ENCODE measurements at regions not wholly inside any gene's neighbourhood (a gene's known extent, or its start where the extent isn't known, plus 50 kb on each side); places are given as distances from the start of the nearest gene placed in this dataset.

- CTCF ChIA-PET, result no interaction called here
- DNase-seq (ENCODE audit: extremely low spot score), result no peak
- TF ChIP-seq FOXK2 (IDR thresholded peaks at IDR 0.05), result no peak
- no peak for TF ChIP-seq ELF4 (IDR thresholded peaks at IDR 0.05)
- TF ChIP-seq HDGF (IDR thresholded peaks at IDR 0.05; ENCODE audit: borderline replicate concordance), result no peak
- TF ChIP-seq CTBP1 (IDR thresholded peaks at IDR 0.05; ENCODE audit: borderline replicate concordance), result no peak
- TF ChIP-seq BHLHE40 (IDR thresholded peaks at IDR 0.05; ENCODE audit: borderline replicate concordance), result no peak
- no peak for TF ChIP-seq ARNT (IDR thresholded peaks at IDR 0.05)
- TF ChIP-seq LEF1 (IDR thresholded peaks at IDR 0.05; ENCODE audit: borderline replicate concordance), result no peak
- no peak for TF ChIP-seq ZNF384 (IDR thresholded peaks at IDR 0.05)
- no peak for TF ChIP-seq FOXA1 (IDR thresholded peaks at IDR 0.05)
- TF ChIP-seq SUZ12 (IDR thresholded peaks at IDR 0.05), result no peak
- no peak for TF ChIP-seq SP1 (IDR thresholded peaks at IDR 0.05)
- TF ChIP-seq NFRKB (IDR thresholded peaks at IDR 0.05), result no peak
- TF ChIP-seq PKNOX1 (IDR thresholded peaks at IDR 0.05), result no peak
- no peak for TF ChIP-seq L3MBTL2 (conservative IDR thresholded peaks at IDR 0.05)
- no peak for TF ChIP-seq FOXM1 (IDR thresholded peaks at IDR 0.05; ENCODE audit: borderline replicate concordance)
- TF ChIP-seq TARDBP (IDR thresholded peaks at IDR 0.05), result no peak
- POLR2A ChIA-PET, result no interaction called here
These were observed 873.5 kb downstream of the JRKL start for GRCh38 chr11:97263183-97263858.

- ChIA-PET POLR2A (no interaction called here), CTCF (no interaction called here)
- DNase-seq (ENCODE audit: extremely low spot score), result peak; percentile 39
- TF ChIP-seq L3MBTL2 (conservative IDR thresholded peaks at IDR 0.05) (no peak), ARNT (IDR thresholded peaks at IDR 0.05) (no peak), ELF4 (IDR thresholded peaks at IDR 0.05) (no peak)
These were observed 879.7 kb downstream of the JRKL start for GRCh38 chr11:97269527-97269926.

GRCh38 chr11:97279341-97279740 lies 889.5 kb downstream of the JRKL start:
- ChIA-PET POLR2A (no interaction called here), CTCF (no interaction called here)
- DNase-seq (ENCODE audit: extremely low spot score), result no peak
- TF ChIP-seq ARNT (IDR thresholded peaks at IDR 0.05), result no peak
- no peak for TF ChIP-seq L3MBTL2 (conservative IDR thresholded peaks at IDR 0.05)
- TF ChIP-seq LEF1 (IDR thresholded peaks at IDR 0.05; ENCODE audit: borderline replicate concordance), result no peak
- no peak for TF ChIP-seq SUZ12 (IDR thresholded peaks at IDR 0.05)
- no peak for TF ChIP-seq NFRKB (IDR thresholded peaks at IDR 0.05)
- TF ChIP-seq HDGF (IDR thresholded peaks at IDR 0.05; ENCODE audit: borderline replicate concordance), result no peak
- TF ChIP-seq BHLHE40 (IDR thresholded peaks at IDR 0.05; ENCODE audit: borderline replicate concordance), result no peak
- TF ChIP-seq FOXK2 (IDR thresholded peaks at IDR 0.05), result no peak
- no peak for TF ChIP-seq PKNOX1 (IDR thresholded peaks at IDR 0.05)
- no peak for TF ChIP-seq SP1 (IDR thresholded peaks at IDR 0.05)
- no peak for TF ChIP-seq FOXM1 (IDR thresholded peaks at IDR 0.05; ENCODE audit: borderline replicate concordance)
- TF ChIP-seq TARDBP (IDR thresholded peaks at IDR 0.05), result no peak
- no peak for TF ChIP-seq ZNF384 (IDR thresholded peaks at IDR 0.05)
- no peak for TF ChIP-seq FOXA1 (IDR thresholded peaks at IDR 0.05)
- TF ChIP-seq ELF4 (IDR thresholded peaks at IDR 0.05), result no peak
- no peak for TF ChIP-seq CTBP1 (IDR thresholded peaks at IDR 0.05; ENCODE audit: borderline replicate concordance)

GRCh38 chr11:97280347-97280746 lies 890.5 kb downstream of the JRKL start:
- no peak for DNase-seq (ENCODE audit: extremely low spot score)

GRCh38 chr11:97289823-97290222 lies 900.0 kb downstream of the JRKL start:
- TF ChIP-seq SUZ12 (IDR thresholded peaks at IDR 0.05), result no peak
- TF ChIP-seq ELF4 (IDR thresholded peaks at IDR 0.05), result no peak
- TF ChIP-seq NFRKB (IDR thresholded peaks at IDR 0.05), result no peak
- TF ChIP-seq FOXA1 (IDR thresholded peaks at IDR 0.05), result no peak
- TF ChIP-seq FOXK2 (IDR thresholded peaks at IDR 0.05), result no peak
- no peak for TF ChIP-seq TARDBP (IDR thresholded peaks at IDR 0.05)
- TF ChIP-seq ARNT (IDR thresholded peaks at IDR 0.05), result no peak
- TF ChIP-seq SP1 (IDR thresholded peaks at IDR 0.05), result no peak
- POLR2A ChIA-PET, result no interaction called here
- DNase-seq (ENCODE audit: extremely low spot score), result no peak
- CTCF ChIA-PET, result no interaction called here

More at GRCh38 chr11:97280347-97280746, 890.5 kb downstream of the JRKL start:
- TF ChIP-seq SUZ12 (IDR thresholded peaks at IDR 0.05) (no peak), ZNF384 (IDR thresholded peaks at IDR 0.05) (no peak), L3MBTL2 (conservative IDR thresholded peaks at IDR 0.05) (no peak), FOXK2 (IDR thresholded peaks at IDR 0.05) (no peak), ARNT (IDR thresholded peaks at IDR 0.05) (no peak), HDGF (IDR thresholded peaks at IDR 0.05; ENCODE audit: borderline replicate concordance) (no peak), FOXA1 (IDR thresholded peaks at IDR 0.05) (no peak), ELF4 (IDR thresholded peaks at IDR 0.05) (no peak), TARDBP (IDR thresholded peaks at IDR 0.05) (no peak), PKNOX1 (IDR thresholded peaks at IDR 0.05) (no peak), NFRKB (IDR thresholded peaks at IDR 0.05) (no peak), BHLHE40 (IDR thresholded peaks at IDR 0.05; ENCODE audit: borderline replicate concordance) (no peak), LEF1 (IDR thresholded peaks at IDR 0.05; ENCODE audit: borderline replicate concordance) (no peak), SP1 (IDR thresholded peaks at IDR 0.05) (no peak), FOXM1 (IDR thresholded peaks at IDR 0.05; ENCODE audit: borderline replicate concordance) (no peak), CTBP1 (IDR thresholded peaks at IDR 0.05; ENCODE audit: borderline replicate concordance) (no peak)
- ChIA-PET CTCF (no interaction called here), POLR2A (no interaction called here)

GRCh38 chr11:97290464-97291041 lies 900.7 kb downstream of the JRKL start:
- no peak for DNase-seq (ENCODE audit: extremely low spot score)
- ChIA-PET POLR2A (no interaction called here), CTCF (no interaction called here)
- TF ChIP-seq PKNOX1 (IDR thresholded peaks at IDR 0.05) (no peak), FOXA1 (IDR thresholded peaks at IDR 0.05) (no peak), ZNF384 (IDR thresholded peaks at IDR 0.05) (no peak), ELF4 (IDR thresholded peaks at IDR 0.05) (no peak), NFRKB (IDR thresholded peaks at IDR 0.05) (no peak), FOXK2 (IDR thresholded peaks at IDR 0.05) (no peak), CTBP1 (IDR thresholded peaks at IDR 0.05; ENCODE audit: borderline replicate concordance) (no peak), LEF1 (IDR thresholded peaks at IDR 0.05; ENCODE audit: borderline replicate concordance) (no peak), BHLHE40 (IDR thresholded peaks at IDR 0.05; ENCODE audit: borderline replicate concordance) (no peak), SUZ12 (IDR thresholded peaks at IDR 0.05) (no peak), TARDBP (IDR thresholded peaks at IDR 0.05) (no peak), L3MBTL2 (conservative IDR thresholded peaks at IDR 0.05) (no peak), HDGF (IDR thresholded peaks at IDR 0.05; ENCODE audit: borderline replicate concordance) (no peak), FOXM1 (IDR thresholded peaks at IDR 0.05; ENCODE audit: borderline replicate concordance) (no peak), SP1 (IDR thresholded peaks at IDR 0.05) (no peak), ARNT (IDR thresholded peaks at IDR 0.05) (no peak)
